Testis (tissue), 2 donors: ENCODE measurements at regions not wholly inside any gene's neighbourhood (a gene's known extent, or its start where the extent isn't known, plus 50 kb on each side); places are given as distances from the start of the nearest gene placed in this dataset.

Source experiments
- CTCF ChIP-seq, 3 experiments: fragments of 450-650 bp in 2 of 3; fragments of 200-600 bp in 1 of 3; sonication (generic) in 1 of 3; IDR thresholded peaks; one replicate each; pipeline ENCODE4 v1.5.1; 2016 to 2019; ENCODE audit warnings: antibody characterized with exemption in 3 of 3, mild to moderate bottlenecking in 2 of 3, moderate library complexity in 1 of 3
- POLR2A ChIP-seq: fragments of 450-650 bp; IDR thresholded peaks from one replicate; pipeline ENCODE4 v1.6.1; 2017; ENCODE audit warnings: antibody characterized with exemption, mild to moderate bottlenecking, moderate library complexity

GRCh38 chr4:183011213-183011907, 87.7 kb upstream of the WWC2 start:
- no peak for TF ChIP-seq POLR2A
- no peak for TF ChIP-seq CTCF (IDR thresholded peaks at IDR 0.05)
